GM12873 (cell line): ENCODE measurements at regions not wholly inside any gene's neighbourhood (a gene's known extent, or its start where the extent isn't known, plus 50 kb on each side); places are given as distances from the start of the nearest gene placed in this dataset.

ENCODE experiments used
- TF ChIP-seq, protein P1 (sequence below): IDR thresholded peaks from 2 replicates; pipeline ENCODE4 v1.5.1; 2012; ENCODE audit warnings: low read depth, mild to moderate bottlenecking, moderate library complexity, low read length, control low read depth; ENCODE audit not compliant: insufficient read depth; ENCODE audit errors: missing control alignments

DNA sequence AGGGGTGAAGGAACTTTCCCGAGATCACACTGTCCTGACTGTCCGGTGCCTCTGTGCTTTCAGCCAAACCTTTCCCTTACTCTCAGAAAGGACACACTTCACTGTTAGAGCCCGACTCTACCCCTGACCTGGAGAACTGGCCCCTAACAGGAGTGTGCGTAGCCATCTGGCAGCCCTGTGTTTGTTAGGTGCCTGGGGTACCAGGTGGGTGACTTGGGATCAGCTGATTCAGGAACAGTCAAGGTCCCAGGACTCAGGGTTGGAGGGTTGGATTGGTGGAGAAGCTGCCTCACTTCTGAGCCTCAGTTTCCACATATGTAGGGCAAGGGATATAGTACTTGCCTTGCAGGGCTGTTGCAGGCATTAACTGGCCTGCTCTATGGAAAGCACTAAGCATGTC lies 98.3 kb upstream of the SLC6A11 start:
- TF ChIP-seq, protein P1, sequence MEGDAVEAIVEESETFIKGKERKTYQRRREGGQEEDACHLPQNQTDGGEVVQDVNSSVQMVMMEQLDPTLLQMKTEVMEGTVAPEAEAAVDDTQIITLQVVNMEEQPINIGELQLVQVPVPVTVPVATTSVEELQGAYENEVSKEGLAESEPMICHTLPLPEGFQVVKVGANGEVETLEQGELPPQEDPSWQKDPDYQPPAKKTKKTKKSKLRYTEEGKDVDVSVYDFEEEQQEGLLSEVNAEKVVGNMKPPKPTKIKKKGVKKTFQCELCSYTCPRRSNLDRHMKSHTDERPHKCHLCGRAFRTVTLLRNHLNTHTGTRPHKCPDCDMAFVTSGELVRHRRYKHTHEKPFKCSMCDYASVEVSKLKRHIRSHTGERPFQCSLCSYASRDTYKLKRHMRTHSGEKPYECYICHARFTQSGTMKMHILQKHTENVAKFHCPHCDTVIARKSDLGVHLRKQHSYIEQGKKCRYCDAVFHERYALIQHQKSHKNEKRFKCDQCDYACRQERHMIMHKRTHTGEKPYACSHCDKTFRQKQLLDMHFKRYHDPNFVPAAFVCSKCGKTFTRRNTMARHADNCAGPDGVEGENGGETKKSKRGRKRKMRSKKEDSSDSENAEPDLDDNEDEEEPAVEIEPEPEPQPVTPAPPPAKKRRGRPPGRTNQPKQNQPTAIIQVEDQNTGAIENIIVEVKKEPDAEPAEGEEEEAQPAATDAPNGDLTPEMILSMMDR, result no peak

DNA sequence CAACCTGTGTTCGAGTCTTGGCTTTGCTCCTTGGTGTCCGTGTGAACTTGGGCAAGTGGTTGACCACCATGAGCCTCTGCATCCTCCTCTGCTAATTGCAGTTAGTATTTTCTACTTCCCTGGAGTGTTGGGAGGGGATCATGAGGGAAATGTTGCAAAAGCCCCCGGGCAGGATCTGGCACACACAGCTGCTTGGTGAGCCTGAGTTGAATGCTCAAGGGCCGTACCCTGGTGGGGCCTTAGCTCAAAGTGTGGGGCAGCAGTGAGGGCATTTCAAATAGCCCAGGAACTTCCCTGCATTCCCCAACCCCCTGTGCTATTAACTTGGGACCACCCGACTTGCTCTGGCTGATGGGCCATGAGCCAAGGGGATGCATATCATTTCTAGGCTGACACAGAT lies 94.9 kb upstream of the SLC6A11 start:
- TF ChIP-seq, protein P1, result no peak

DNA sequence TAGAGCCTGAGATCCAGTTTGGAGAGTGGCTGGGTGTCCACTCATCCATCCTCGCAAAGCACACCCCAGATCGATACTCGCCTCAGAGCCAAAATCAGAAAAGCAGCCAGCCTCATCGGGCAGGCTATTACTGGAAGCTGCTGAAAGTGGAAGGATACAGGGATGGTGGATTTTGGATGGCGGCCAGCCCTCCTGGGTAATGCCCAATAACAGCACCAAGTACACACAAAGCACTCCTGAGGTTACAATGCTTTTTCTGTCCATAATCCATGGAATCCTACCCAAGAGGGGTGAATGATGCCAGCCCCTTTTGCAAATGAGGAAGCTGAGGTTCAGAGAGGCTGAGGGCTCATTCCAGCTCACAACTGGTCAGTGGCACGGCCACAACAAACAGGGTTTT lies 93.1 kb upstream of the SLC6A11 start:
- TF ChIP-seq, protein P1, result no peak

DNA sequence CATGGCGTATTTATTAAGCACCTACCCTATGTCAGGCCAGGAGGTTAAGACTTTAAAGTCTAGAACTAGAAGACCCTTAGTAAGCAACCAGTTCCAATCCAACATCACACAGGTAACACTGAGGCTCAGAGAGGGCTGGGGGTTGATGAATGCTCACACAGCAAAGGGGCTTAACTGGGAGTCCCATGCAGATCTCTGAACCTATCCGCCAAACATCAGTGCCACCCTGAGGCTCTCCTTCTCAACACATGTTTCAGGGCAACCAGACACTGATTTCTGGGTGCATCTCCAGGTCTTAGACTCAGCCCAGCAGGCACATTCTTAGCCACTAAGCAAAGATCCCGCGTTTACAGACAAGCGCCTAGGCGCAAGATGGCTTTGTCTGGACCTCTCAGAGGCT lies 92.0 kb upstream of the SLC6A11 start:
- TF ChIP-seq, protein P1, result no peak

DNA sequence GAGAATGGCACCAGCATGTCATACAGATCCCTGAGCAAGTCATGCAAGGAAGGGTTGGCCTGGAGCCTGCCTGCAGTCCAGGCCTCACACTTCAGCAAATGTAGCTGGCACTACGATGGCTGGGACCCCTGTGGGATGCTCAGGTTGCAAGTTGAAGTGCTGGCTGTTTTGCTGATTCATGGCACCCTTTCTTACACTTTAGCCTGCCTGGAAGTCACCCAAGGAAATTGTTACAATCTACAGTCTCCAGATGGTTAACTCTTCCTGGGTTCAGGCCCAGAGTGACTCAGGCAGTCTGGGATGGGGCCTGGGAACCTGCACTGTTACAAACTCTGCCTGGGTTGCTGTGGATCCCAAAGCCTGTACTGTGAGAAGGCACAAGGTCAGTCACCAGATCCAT lies 91.0 kb upstream of the SLC6A11 start:
- TF ChIP-seq, protein P1, result no peak

DNA sequence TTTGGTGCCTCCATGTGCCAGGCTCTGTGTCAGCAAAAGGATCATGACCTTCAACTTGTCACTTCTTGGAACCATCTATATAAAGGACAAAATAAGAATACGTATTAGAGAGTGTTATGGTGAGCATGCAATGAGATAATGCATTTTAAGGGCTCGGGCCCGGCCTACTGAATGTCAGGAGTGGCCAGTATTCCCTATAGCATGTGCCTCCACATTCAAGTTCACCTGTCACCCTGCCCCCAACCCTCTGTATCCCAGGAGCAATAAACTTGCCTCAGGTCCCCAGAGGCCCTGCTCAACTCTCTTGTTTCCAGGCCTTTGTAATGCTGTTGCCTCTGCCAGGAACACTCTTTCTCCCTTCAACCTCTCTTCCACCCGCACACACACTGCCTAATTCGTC lies 90.2 kb upstream of the SLC6A11 start:
- TF ChIP-seq, protein P1, result no peak

DNA sequence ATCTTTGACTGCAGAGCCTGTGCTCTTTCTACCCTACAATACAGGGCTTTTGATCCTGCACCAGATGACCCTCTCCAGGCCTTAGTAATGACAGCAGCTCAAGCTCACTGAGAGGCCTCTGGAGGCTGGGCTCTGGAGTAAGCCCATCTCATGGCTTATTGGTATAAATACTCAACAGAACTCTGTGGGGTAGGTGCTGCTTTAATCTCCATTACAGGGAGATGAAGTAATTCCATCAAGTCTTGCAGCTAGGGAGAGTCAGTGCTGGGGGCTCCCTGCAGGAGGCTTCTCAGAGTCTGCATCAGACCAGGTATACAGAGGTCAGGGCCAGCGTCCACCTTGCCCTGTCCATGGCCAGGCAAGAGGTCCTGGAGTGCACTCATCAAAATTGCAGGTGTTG lies 89.2 kb upstream of the SLC6A11 start:
- TF ChIP-seq, protein P1, result no peak

DNA sequence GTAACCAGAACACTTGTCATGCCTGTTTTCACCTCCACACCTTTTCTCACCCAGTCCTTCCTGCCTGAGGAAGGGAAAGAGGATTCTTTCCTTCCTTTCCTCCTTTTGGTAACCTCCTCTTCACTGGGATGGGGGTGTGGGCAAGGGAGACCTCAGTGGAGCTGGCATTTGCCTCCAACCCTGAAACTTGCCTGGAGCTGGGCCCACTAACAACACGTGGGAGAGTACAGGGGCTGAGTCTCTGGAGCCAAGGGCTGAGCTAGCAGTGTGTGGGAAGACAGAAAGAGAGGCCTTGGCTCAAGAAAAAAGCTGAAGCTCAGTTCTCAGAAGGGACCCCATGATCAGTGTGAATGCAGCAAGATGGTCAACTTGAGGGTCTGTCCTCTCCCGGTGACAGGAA lies 86.6 kb upstream of the SLC6A11 start:
- TF ChIP-seq, protein P1, result no peak
